WI38 (cell line): ENCODE measurements at regions not wholly inside any gene's neighbourhood (a gene's known extent, or its start where the extent isn't known, plus 50 kb on each side); places are given as distances from the start of the nearest gene placed in this dataset.

Source experiments
- H3K4me3 ChIP-seq: 2 replicates; pipeline ENCODE4 v1.5.1; 2011; ENCODE audit warnings: low read depth, mild to moderate bottlenecking, control low read depth, low read length
- CTCF ChIP-seq: IDR thresholded peaks from 2 replicates; pipeline ENCODE4 v1.5.1; 2012; ENCODE audit warnings: low read depth, mild to moderate bottlenecking, control low read depth, low read length

GRCh38 chr10:55353414-55353813, 552.4 kb upstream of the PCDH15 start:
- no peak overlapping the region for H3K4me3 ChIP-seq
- TF ChIP-seq CTCF: no peak

GRCh38 chr10:55351431-55351830, 550.4 kb upstream of the PCDH15 start:
- no peak overlapping the region for H3K4me3 ChIP-seq
- TF ChIP-seq CTCF: no peak

- TF ChIP-seq CTCF: no peak
- no peak overlapping the region for H3K4me3 ChIP-seq
These were observed 547.5 kb upstream of the PCDH15 start for GRCh38 chr10:55348534-55348933.

GRCh38 chr10:55330486-55330885, 529.5 kb upstream of the PCDH15 start:
- no peak overlapping the region for H3K4me3 ChIP-seq
- TF ChIP-seq CTCF: no peak

- H3K4me3 ChIP-seq: no peak overlapping the region
- TF ChIP-seq CTCF: no peak
These were observed 528.8 kb upstream of the PCDH15 start for GRCh38 chr10:55329796-55330195.

- no peak for TF ChIP-seq CTCF
- no peak overlapping the region for H3K4me3 ChIP-seq
These were observed 519.2 kb upstream of the PCDH15 start for GRCh38 chr10:55320187-55320700.

- no peak for TF ChIP-seq CTCF
These were observed 511.0 kb upstream of the PCDH15 start for GRCh38 chr10:55311848-55312635.

More at GRCh38 chr10:55311848-55312635, 511.0 kb upstream of the PCDH15 start:
- H3K4me3 ChIP-seq: no peak overlapping the region
